IPS-15b (cell line): ENCODE measurements at regions not wholly inside any gene's neighbourhood (a gene's known extent, or its start where the extent isn't known, plus 50 kb on each side); places are given as distances from the start of the nearest gene placed in this dataset.

Experiments used
- H3K27me3 ChIP-seq: one replicate; pipeline ENCODE4 v1.6.1; 2013; ENCODE audit warnings: low read length; ENCODE audit not compliant: control insufficient read depth, insufficient read depth
- H3K36me3 ChIP-seq: one replicate; pipeline ENCODE4 v1.6.1; 2013; ENCODE audit warnings: low read length; ENCODE audit not compliant: control insufficient read depth, insufficient read depth
- H3K4me1 ChIP-seq: one replicate; pipeline ENCODE4 v1.6.1; 2013; ENCODE audit warnings: mild to moderate bottlenecking, low read length; ENCODE audit not compliant: control insufficient read depth, insufficient read depth
- H3K4me3 ChIP-seq: one replicate; pipeline ENCODE4 v1.5.1; 2013; ENCODE audit warnings: low read depth, low read length
- H3K9ac ChIP-seq: one replicate; pipeline ENCODE4 v1.6.1; 2013; ENCODE audit warnings: low read depth, mild to moderate bottlenecking, low read length
- H3K9me3 ChIP-seq: one replicate; pipeline ENCODE4 v1.6.1; 2013; ENCODE audit warnings: mild to moderate bottlenecking, low read length; ENCODE audit not compliant: control insufficient read depth, insufficient read depth

- Histone ChIP-seq H3K9me3 (no peaks in the 10 kb centered on the region), H3K27me3 (no peaks in the 10 kb centered on the region), H3K4me1 (peaks cover 6% of the 10 kb centered on the region), H3K36me3 (no peaks in the 10 kb centered on the region), H3K4me3 (no peak overlapping the region), H3K9ac (no peak overlapping the region)
These were observed 112.5 kb upstream of the LGALSL start for GRCh38 chr2:64341461-64341860.

GRCh38 chr2:64342195-64343099, 111.5 kb upstream of the LGALSL start:
- H3K9me3 ChIP-seq, result no peaks in the 10 kb centered on the region
- no peak overlapping the region for H3K4me3 ChIP-seq
- no peaks in the 10 kb centered on the region for H3K36me3 ChIP-seq
- H3K27me3 ChIP-seq, result no peaks in the 10 kb centered on the region
- no peak overlapping the region for H3K9ac ChIP-seq
- peaks cover 6% of the 10 kb centered on the region for H3K4me1 ChIP-seq

DNA sequence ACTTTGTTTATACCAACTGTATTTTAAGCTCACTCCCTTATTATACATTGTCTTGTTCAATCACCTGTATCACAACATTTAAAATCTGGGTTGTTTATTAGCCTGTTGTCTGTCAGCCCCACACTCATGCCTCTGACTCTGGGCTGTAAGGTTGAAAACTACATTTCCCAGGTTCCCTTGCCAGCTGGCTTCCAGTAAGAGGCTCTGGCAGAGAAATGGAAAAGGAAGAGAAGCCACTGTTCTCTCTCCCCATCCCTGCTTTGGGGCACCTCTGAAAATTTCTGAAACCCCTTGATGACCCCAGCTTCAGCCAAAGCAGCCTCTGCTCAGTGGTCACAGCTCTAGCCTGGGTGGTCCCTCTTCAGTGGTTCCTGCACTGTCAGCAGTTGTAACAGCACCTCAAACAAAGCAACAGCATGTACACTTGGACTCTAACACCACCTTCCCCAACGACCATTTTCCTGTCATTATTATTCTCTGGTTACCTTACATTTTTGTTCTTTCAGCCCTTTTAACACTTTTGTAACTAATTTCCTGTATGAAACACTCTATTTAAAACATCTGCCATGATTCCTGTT, 108.9 kb upstream of the LGALSL start:
- H3K9ac ChIP-seq, result no peak overlapping the region
- no peaks in the 10 kb centered on the region for H3K9me3 ChIP-seq
- no peaks in the 10 kb centered on the region for H3K36me3 ChIP-seq
- no peak overlapping the region for H3K4me3 ChIP-seq
- H3K27me3 ChIP-seq, result no peaks in the 10 kb centered on the region
- no peaks in the 10 kb centered on the region for H3K4me1 ChIP-seq

- Histone ChIP-seq H3K4me3 (no peak overlapping the region), H3K9me3 (no peaks in the 10 kb centered on the region), H3K4me1 (no peaks in the 10 kb centered on the region), H3K9ac (no peak overlapping the region), H3K36me3 (no peaks in the 10 kb centered on the region), H3K27me3 (no peaks in the 10 kb centered on the region)
These were observed 108.0 kb upstream of the LGALSL start for GRCh38 chr2:64345998-64346397.

DNA sequence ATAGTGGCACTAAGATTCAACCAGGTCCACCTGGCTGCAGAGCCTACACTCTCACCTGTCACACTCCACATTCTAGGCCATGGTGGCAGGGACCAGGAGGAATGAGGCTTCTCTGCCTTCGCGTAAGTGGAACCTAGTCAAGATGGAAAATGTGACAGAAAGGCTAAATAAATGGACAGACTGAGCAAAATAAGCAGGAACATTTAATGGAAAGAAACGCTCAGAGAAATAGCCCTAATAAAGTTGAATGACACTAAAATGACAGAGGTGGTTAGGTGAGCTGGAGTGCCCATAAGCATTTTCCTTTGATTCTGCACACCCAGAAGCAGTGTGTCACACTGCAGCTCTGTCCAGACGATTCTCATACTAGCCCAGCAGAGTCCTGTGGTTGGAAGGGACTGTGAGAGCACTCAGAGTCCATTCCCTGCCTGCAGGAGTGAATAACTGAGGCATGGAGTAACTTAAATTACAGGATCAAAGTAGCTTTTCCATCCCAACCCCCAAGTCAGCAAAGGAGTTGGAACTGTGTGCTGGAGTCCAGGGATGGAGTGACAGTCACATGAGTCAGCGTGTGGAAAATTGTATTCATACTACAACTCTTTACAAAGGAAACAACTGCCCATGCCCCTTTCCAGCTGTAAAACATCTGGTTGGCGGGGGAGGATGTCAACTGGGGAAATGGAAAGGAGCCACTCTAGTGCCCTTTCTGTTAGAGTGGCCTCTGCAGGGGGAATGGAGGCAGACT, 105.4 kb upstream of the LGALSL start:
- H3K4me3 ChIP-seq, result no peak overlapping the region
- H3K4me1 ChIP-seq, result no peaks in the 10 kb centered on the region
- no peaks in the 10 kb centered on the region for H3K27me3 ChIP-seq
- no peaks in the 10 kb centered on the region for H3K36me3 ChIP-seq
- no peaks in the 10 kb centered on the region for H3K9me3 ChIP-seq
- no peak overlapping the region for H3K9ac ChIP-seq

- H3K9me3 ChIP-seq, result no peaks in the 10 kb centered on the region
- H3K36me3 ChIP-seq, result no peaks in the 10 kb centered on the region
- H3K27me3 ChIP-seq, result no peaks in the 10 kb centered on the region
- no peaks in the 10 kb centered on the region for H3K4me1 ChIP-seq
- no peak overlapping the region for H3K9ac ChIP-seq
- no peak overlapping the region for H3K4me3 ChIP-seq
These were observed 104.8 kb upstream of the LGALSL start for GRCh38 chr2:64349131-64349530.

DNA sequence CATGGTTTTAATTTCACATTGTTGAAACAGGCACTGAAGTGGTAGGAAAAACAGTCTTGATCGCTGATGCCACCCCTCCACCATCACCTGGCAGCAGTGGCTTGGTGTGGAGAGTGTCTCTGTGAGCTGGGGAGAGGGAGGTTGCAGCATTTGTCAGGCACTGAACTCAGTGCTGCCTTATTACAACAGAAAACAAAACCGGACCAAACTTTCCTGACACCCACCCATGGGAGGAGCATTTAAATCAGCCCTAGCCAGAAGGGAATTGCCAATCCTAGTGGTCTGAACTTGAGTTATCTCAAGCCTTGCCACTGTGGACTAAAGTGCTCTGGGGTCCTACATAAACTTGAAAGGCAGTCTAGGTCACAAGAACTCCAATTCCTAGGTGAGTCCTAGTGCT, 103.0 kb upstream of the LGALSL start:
- Histone ChIP-seq H3K4me3 (no peak overlapping the region), H3K9me3 (no peaks in the 10 kb centered on the region), H3K27me3 (no peaks in the 10 kb centered on the region), H3K36me3 (no peaks in the 10 kb centered on the region), H3K9ac (no peak overlapping the region), H3K4me1 (no peaks in the 10 kb centered on the region)

- H3K9ac ChIP-seq, result no peak overlapping the region
- no peaks in the 10 kb centered on the region for H3K36me3 ChIP-seq
- no peaks in the 10 kb centered on the region for H3K4me1 ChIP-seq
These were observed 101.7 kb upstream of the LGALSL start for GRCh38 chr2:64352292-64352691.

GRCh38 chr2:64354857-64355680, 98.9 kb upstream of the LGALSL start:
- Histone ChIP-seq H3K9me3 (no peaks in the 10 kb centered on the region), H3K9ac (no peak overlapping the region), H3K4me3 (no peak overlapping the region), H3K36me3 (no peaks in the 10 kb centered on the region), H3K4me1 (no peaks in the 10 kb centered on the region), H3K27me3 (no peaks in the 10 kb centered on the region)

More at GRCh38 chr2:64352292-64352691, 101.7 kb upstream of the LGALSL start:
- Histone ChIP-seq H3K9me3 (no peaks in the 10 kb centered on the region), H3K4me3 (no peak overlapping the region), H3K27me3 (no peaks in the 10 kb centered on the region)

DNA sequence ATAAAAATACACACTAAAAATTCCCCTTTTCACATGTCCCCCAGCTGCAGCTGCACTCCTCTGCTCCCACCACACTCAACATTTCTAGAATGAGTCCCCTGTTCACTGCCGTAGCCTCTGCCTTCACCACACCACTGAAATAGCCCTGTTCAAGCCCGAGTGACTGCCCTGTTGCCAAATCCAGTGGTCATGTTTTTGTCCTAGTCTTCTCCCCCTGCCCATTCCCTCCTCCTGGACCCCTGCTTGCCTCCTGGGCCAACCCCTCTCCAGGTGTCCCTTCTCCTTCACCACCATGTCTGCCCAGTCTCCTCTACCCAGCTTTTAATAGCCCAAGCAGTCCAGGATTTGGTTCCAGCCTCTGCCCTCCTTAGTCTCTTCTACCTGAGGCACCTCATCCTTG, 97.1 kb upstream of the LGALSL start:
- Histone ChIP-seq H3K4me1 (no peaks in the 10 kb centered on the region), H3K36me3 (no peaks in the 10 kb centered on the region), H3K27me3 (no peaks in the 10 kb centered on the region), H3K9ac (no peak overlapping the region), H3K9me3 (no peaks in the 10 kb centered on the region), H3K4me3 (no peak overlapping the region)

DNA sequence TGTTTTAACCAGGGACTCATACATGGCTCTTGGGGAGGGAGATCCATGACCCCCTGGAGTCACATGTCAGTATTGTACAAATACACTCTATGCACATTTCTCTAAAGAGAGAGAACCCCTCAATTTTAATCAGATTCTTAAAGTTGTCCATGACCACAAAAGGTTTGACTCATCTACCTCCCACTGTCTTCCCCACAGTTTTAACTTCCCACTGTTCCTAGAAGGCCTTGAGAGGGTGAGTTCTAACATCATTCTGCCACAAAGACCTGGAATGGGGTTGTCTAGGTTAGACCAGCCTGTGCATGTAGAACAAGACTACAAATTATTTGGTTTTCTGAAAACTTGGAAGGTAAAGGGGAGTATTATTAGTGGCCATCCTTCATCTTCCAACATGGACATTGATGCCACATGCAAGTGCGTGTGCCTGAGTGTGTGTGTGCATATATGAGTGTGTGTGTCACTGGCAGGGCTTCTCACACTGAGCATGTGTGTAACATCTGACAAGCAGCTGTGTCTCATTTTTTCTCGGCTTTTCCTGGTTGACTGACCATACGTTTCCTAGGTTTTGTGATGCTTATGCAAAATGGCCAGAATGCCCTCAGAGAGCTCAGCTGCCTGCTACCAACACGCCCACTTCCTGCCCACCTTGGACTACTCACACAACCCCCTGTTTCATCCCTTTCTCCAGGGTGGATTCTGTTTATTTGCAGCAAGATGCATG, 94.6 kb upstream of the LGALSL start:
- H3K9ac ChIP-seq, result no peak overlapping the region
- no peaks in the 10 kb centered on the region for H3K27me3 ChIP-seq
- H3K4me1 ChIP-seq, result peaks cover 3% of the 10 kb centered on the region
- H3K4me3 ChIP-seq, result no peak overlapping the region
- H3K9me3 ChIP-seq, result no peaks in the 10 kb centered on the region
- no peaks in the 10 kb centered on the region for H3K36me3 ChIP-seq
